ENCODE measurements at regions not wholly inside any gene's neighbourhood (a gene's known extent, or its start where the extent isn't known, plus 50 kb on each side); places are given as distances from the start of the nearest gene placed in this dataset.

DNA sequence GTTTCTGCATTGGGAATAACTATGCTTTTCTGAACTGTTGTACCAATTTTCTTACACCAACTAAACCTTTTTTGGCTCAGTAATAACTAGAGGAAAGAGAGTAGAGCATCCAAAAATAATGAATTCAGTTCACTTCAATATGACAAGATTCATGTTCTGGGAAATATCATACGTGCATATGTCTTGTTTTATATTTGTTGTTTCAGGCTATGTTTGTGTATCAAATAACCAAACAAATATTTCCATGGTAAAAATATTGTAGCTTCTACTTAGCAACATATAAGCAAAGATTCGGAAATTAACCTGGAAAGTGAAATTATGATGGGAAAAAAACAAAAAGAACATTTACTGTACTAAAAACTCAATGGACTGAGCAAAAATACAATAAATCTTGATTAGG, 503.2 kb downstream of the TMEM114 start:
- Histone ChIP-seq H3K4me3 (ENCODE audit: low read depth, low read length) (no peak overlapping the region), H3K36me3 (replicated peaks) (no peaks in the 10 kb centered on the region), H3K27ac (no peak overlapping the region), H3K27me3 (replicated peaks) (no peaks in the 10 kb centered on the region)
- in situ Hi-C loops (cut with HindIII; ENCODE audit: low pct_ligation_motif_present, low sequenced_read_pairs) = no loop called here
- TF ChIP-seq CTCF (IDR thresholded peaks at IDR 0.05; ENCODE audit: low read depth, low read length, missing control alignments) = no peak
- no peak for DNase-seq

DNA sequence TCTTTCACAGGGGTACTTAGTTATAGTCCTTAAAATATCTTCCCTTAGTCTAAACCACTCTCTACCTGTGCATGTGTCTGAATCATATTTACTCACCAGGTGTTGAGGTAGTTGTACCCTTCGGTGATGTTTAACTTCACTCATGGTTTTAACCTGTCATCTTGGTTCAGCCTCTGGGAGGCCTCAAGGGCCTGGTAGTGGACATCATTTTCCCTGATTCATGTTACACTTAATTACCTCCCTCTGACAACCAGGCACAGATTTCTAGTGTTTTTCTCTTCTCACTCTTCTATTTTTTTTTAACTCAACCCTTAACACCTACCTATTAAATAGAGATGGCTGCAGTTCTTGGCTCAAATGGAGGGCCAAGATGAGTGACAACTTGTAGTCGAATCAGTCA, 505.4 kb downstream of the TMEM114 start:
- no peaks in the 10 kb centered on the region for H3K36me3 ChIP-seq (replicated peaks)
- no peak for DNase-seq
- TF ChIP-seq CTCF (IDR thresholded peaks at IDR 0.05; ENCODE audit: low read depth, low read length, missing control alignments) = no peak
- H3K27me3 ChIP-seq (replicated peaks) = no peaks in the 10 kb centered on the region
- H3K4me3 ChIP-seq (ENCODE audit: low read depth, low read length) = no peak overlapping the region
- H3K27ac ChIP-seq = no peak overlapping the region
- in situ Hi-C loops (cut with HindIII; ENCODE audit: low pct_ligation_motif_present, low sequenced_read_pairs) = no loop called here

DNA sequence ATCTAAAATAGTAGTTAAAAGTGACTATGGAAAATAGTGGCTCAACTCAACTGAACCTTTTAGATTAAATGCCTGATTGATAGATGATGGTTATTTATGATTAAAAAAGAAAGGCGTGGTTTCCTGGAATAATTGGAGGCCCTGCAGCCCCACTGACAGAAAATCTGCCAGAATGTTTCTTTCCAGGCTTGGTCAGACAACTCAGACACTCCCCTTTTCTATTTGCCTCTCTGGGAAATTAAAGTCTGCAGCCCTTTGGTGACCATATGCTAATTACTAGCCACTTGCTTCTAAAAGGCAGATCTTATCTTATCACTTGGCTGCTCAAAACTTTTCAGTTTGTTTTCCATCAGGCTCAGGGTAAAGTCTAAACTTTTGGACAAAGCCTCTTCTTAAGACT, 506.0 kb downstream of the TMEM114 start:
- no peak for DNase-seq
- H3K27me3 ChIP-seq (replicated peaks) = no peaks in the 10 kb centered on the region
- no peak overlapping the region for H3K27ac ChIP-seq
- in situ Hi-C loops (cut with HindIII; ENCODE audit: low pct_ligation_motif_present, low sequenced_read_pairs) = no loop called here
- no peak for TF ChIP-seq CTCF (IDR thresholded peaks at IDR 0.05; ENCODE audit: low read depth, low read length, missing control alignments)
- H3K36me3 ChIP-seq (replicated peaks) = no peaks in the 10 kb centered on the region
- H3K4me3 ChIP-seq (ENCODE audit: low read depth, low read length) = no peak overlapping the region

- in situ Hi-C loops (cut with HindIII; ENCODE audit: low pct_ligation_motif_present, low sequenced_read_pairs) = no loop called here
- Histone ChIP-seq H3K36me3 (replicated peaks) (no peaks in the 10 kb centered on the region), H3K27ac (no peak overlapping the region), H3K4me3 (ENCODE audit: low read depth, low read length) (no peak overlapping the region), H3K27me3 (replicated peaks) (no peaks in the 10 kb centered on the region)
- no peak for DNase-seq
- TF ChIP-seq CTCF (IDR thresholded peaks at IDR 0.05; ENCODE audit: low read depth, low read length, missing control alignments) = no peak
These were observed 506.8 kb downstream of the TMEM114 start for GRCh38 chr16:8083560-8083959.

GRCh38 chr16:8080817-8081216, 509.5 kb downstream of the TMEM114 start:
- no peaks in the 10 kb centered on the region for H3K36me3 ChIP-seq (replicated peaks)
- no peak for TF ChIP-seq CTCF (IDR thresholded peaks at IDR 0.05; ENCODE audit: low read depth, low read length, missing control alignments)
- no peaks in the 10 kb centered on the region for H3K27me3 ChIP-seq (replicated peaks)
- in situ Hi-C loops (cut with HindIII; ENCODE audit: low pct_ligation_motif_present, low sequenced_read_pairs) = no loop called here
- H3K27ac ChIP-seq = no peak overlapping the region
- H3K4me3 ChIP-seq (ENCODE audit: low read depth, low read length) = no peak overlapping the region
- DNase-seq = no peak

DNA sequence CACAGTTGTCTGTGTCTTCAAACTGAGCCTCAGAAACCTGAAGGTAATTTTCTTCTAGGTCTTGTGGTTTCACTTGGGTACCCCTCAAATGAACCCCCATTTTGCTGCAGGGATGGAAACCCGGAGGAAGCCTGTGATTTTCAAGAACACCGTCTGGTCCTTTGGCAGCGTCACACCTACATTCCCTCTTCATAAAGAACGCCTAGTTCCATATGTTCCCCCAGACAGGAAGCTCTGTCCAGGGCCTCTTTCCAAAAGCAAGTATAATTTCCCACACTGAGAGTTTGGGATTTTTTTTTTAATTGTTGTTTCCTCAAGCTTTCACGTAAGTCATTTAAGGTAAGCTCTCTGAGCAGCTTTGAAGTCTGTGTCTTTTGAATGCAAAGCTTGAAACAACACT, 515.0 kb downstream of the TMEM114 start:
- in situ Hi-C loops (cut with HindIII; ENCODE audit: low pct_ligation_motif_present, low sequenced_read_pairs) = no loop called here
- no peak overlapping the region for H3K27ac ChIP-seq
- no peak for TF ChIP-seq CTCF (IDR thresholded peaks at IDR 0.05; ENCODE audit: low read depth, low read length, missing control alignments)
- no peak overlapping the region for H3K4me3 ChIP-seq (ENCODE audit: low read depth, low read length)
- no peak for DNase-seq
- H3K36me3 ChIP-seq (replicated peaks) = no peaks in the 10 kb centered on the region
- H3K27me3 ChIP-seq (replicated peaks) = no peaks in the 10 kb centered on the region

Data from brain microvascular endothelial cell (primary cell).